H9 (cell line): ENCODE measurements at regions not wholly inside any gene's neighbourhood (a gene's known extent, or its start where the extent isn't known, plus 50 kb on each side); places are given as distances from the start of the nearest gene placed in this dataset.

Experiments
- DNase-seq: peaks from one replicate; pipeline ENCODE4 v3.0.0-alpha.2; 2017
- H2AFZ ChIP-seq: one replicate; pipeline ENCODE4 v1.6.1; 2013; ENCODE audit warnings: mild to moderate bottlenecking, low read length, control low read depth, moderate library complexity
- H2AK5ac ChIP-seq: 2 replicates; pipeline ENCODE4 v1.6.1; 2013; ENCODE audit warnings: low read length, control low read depth, mixed read lengths; ENCODE audit not compliant: insufficient read length
- H2BK120ac ChIP-seq: one replicate; pipeline ENCODE4 v1.6.1; 2013; ENCODE audit warnings: low read depth, mild to moderate bottlenecking, low read length, control low read depth, inconsistent platforms; ENCODE audit not compliant: poor library complexity, severe bottlenecking
- H2BK12ac ChIP-seq: 2 replicates; pipeline ENCODE4 v1.6.1; 2013; ENCODE audit warnings: low read length, control low read depth, mixed read lengths, low read depth; ENCODE audit not compliant: insufficient read length
- H2BK15ac ChIP-seq: 2 replicates; pipeline ENCODE4 v1.6.1; 2013; ENCODE audit warnings: low read depth, low read length, control low read depth
- H2BK20ac ChIP-seq: one replicate; pipeline ENCODE4 v1.6.1; 2013; ENCODE audit warnings: low read depth, mild to moderate bottlenecking, low read length, control low read depth, inconsistent platforms; ENCODE audit not compliant: poor library complexity, severe bottlenecking
- H2BK5ac ChIP-seq: 2 replicates; pipeline ENCODE4 v1.6.1; 2013; ENCODE audit warnings: low read length, control low read depth, mixed read lengths; ENCODE audit not compliant: insufficient read length
- H3K14ac ChIP-seq: 2 replicates; pipeline ENCODE4 v1.6.1; 2013; ENCODE audit warnings: low read length, control low read depth; ENCODE audit not compliant: insufficient read depth
- H3K18ac ChIP-seq: 2 replicates; pipeline ENCODE4 v1.6.1; 2013; ENCODE audit warnings: low read depth, mild to moderate bottlenecking, mixed read lengths, low read length, control low read depth; ENCODE audit not compliant: insufficient read length
- H3K23ac ChIP-seq: 2 replicates; pipeline ENCODE4 v1.6.1; 2013; ENCODE audit warnings: low read length, control low read depth, mixed read lengths, low read depth; ENCODE audit not compliant: insufficient read length
- H3K23me2 ChIP-seq: 2 replicates; pipeline ENCODE4 v1.6.1; 2013; ENCODE audit warnings: low read depth, mild to moderate bottlenecking, mixed read lengths, low read length, control low read depth; ENCODE audit not compliant: insufficient read length, poor library complexity, severe bottlenecking
- H3K27ac ChIP-seq: 2 replicates; pipeline ENCODE4 v1.5.1; 2013; ENCODE audit warnings: low read length, control low read depth, mixed read lengths, low read depth; ENCODE audit not compliant: insufficient read length
- H3K27me3 ChIP-seq: 2 replicates; pipeline ENCODE4 v1.6.1; 2013; ENCODE audit warnings: low read length, control low read depth, inconsistent platforms; ENCODE audit not compliant: insufficient read depth
- H3K4ac ChIP-seq: 2 replicates; pipeline ENCODE4 v1.6.1; 2013; ENCODE audit warnings: low read depth, mild to moderate bottlenecking, control low read depth, inconsistent platforms, low read length, moderate library complexity
- H3K4me1 ChIP-seq: 2 replicates; pipeline ENCODE4 v1.6.1; 2013; ENCODE audit warnings: low read length, control low read depth, inconsistent platforms; ENCODE audit not compliant: insufficient read depth
- H3K4me2 ChIP-seq: 2 replicates; pipeline ENCODE4 v1.6.1; 2013; ENCODE audit warnings: low read length, control low read depth, mixed read lengths; ENCODE audit not compliant: insufficient read length, insufficient read depth
- H3K56ac ChIP-seq: 2 replicates; pipeline ENCODE4 v1.6.1; 2013; ENCODE audit warnings: low read depth, mild to moderate bottlenecking, mixed read lengths, low read length, control low read depth; ENCODE audit not compliant: insufficient read length
- H3K79me1 ChIP-seq: 2 replicates; pipeline ENCODE4 v1.6.1; 2013; ENCODE audit warnings: low read depth, mild to moderate bottlenecking, moderate library complexity, low read length, control low read depth, inconsistent platforms; ENCODE audit not compliant: insufficient read depth, poor library complexity, severe bottlenecking
- H3K79me2 ChIP-seq: 2 replicates; pipeline ENCODE4 v1.6.1; 2013; ENCODE audit warnings: low read length, control low read depth, inconsistent platforms; ENCODE audit not compliant: insufficient read depth
- H3K9ac ChIP-seq: 2 replicates; pipeline ENCODE4 v1.6.1; 2013; ENCODE audit warnings: low read length, control low read depth, mixed read lengths; ENCODE audit not compliant: insufficient read length; ENCODE audit errors: extremely low read depth
- H3K9me3 ChIP-seq: one replicate; pipeline ENCODE4 v1.6.1; 2013; ENCODE audit warnings: low read depth, low read length, inconsistent platforms; ENCODE audit not compliant: control insufficient read depth
- H3T11ph ChIP-seq: one replicate; pipeline ENCODE4 v1.6.1; 2013; ENCODE audit warnings: mild to moderate bottlenecking, low read length, control low read depth, inconsistent platforms
- H4K20me1 ChIP-seq: one replicate; pipeline ENCODE4 v1.6.1; 2013; ENCODE audit not compliant: control insufficient read depth, insufficient read length, insufficient read depth
- H4K5ac ChIP-seq: 2 replicates; pipeline ENCODE4 v1.6.1; 2013; ENCODE audit warnings: low read depth, mild to moderate bottlenecking, mixed read lengths, low read length, control low read depth; ENCODE audit not compliant: insufficient read length
- H4K8ac ChIP-seq: replicated peaks from 2 replicates; pipeline ENCODE4 v1.6.1; 2013; ENCODE audit warnings: low read length, control low read depth, mixed read lengths, low read depth; ENCODE audit not compliant: insufficient read length
- H4K91ac ChIP-seq: 2 replicates; pipeline ENCODE4 v1.6.1; 2013; ENCODE audit warnings: low read depth, mild to moderate bottlenecking, moderate library complexity, mixed read lengths, low read length, control low read depth; ENCODE audit not compliant: insufficient read length
- H3K27ac Mint-ChIP-seq, 3 experiments: 2 replicates in 2 of 3; 3 replicates in 1 of 3; pipeline ENCODE4 v1.8.0; 2020 to 2021; ENCODE audit warnings: mixed read lengths in 3 of 3, mild to moderate bottlenecking in 1 of 3, moderate library complexity in 1 of 3
- H3K27me3 Mint-ChIP-seq: 2 replicates; pipeline ENCODE4 v1.8.0; 2021; ENCODE audit warnings: low read depth, mild to moderate bottlenecking, moderate library complexity, mixed read lengths
- H3K36me3 Mint-ChIP-seq, 3 experiments: 2 replicates in 2 of 3; 3 replicates in 1 of 3; pipeline ENCODE4 v1.8.0; 2020 to 2021; ENCODE audit warnings: low read depth in 3 of 3, mixed read lengths in 3 of 3; ENCODE audit not compliant: insufficient read depth in 1 of 3
- H3K4me1 Mint-ChIP-seq, 2 experiments: 2 replicates each; pipeline ENCODE4 v1.8.0; 2020; ENCODE audit warnings: mixed read lengths in 2 of 2
- H3K4me3 Mint-ChIP-seq, 2 experiments: 2 replicates in 1 of 2; 3 replicates in 1 of 2; pipeline ENCODE4 v1.8.0; 2020 to 2021; ENCODE audit warnings: mild to moderate bottlenecking in 2 of 2, mixed read lengths in 2 of 2, moderate library complexity in 1 of 2
- H3K9me3 Mint-ChIP-seq, 2 experiments: 2 replicates in 1 of 2; 3 replicates in 1 of 2; pipeline ENCODE4 v1.8.0; 2020; ENCODE audit warnings: mild to moderate bottlenecking in 2 of 2, mixed read lengths in 2 of 2, moderate library complexity in 1 of 2
- CTCF ChIP-seq: fragments of 200-600 bp; sonication (generic); conservative IDR thresholded peaks from 3 replicates; pipeline ENCODE4 v1.8.0; 2021; ENCODE audit warnings: antibody characterized with exemption, mild to moderate bottlenecking

DNA sequence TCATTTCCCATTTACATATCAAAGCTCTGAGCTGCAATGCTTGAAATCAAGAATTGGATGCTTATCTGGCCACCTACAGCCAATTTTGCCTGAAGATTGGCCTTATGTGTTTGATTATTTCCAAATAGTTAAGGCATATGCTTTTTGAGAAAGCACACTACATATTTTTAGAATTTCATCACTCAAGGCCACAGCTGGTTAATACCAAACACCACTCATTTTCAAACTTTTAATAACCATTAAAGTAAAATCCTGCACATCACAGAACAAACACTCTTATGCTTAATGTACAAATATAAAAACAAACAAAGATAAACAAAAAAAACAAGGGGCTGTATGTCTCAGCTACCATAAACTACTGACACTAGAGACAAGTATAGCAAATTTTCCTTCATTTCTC lies 96.9 kb upstream of the HMGCLL1 start:
- Histone ChIP-seq H4K91ac (no peak overlapping the region), H3K27ac (no peak overlapping the region), H2AK5ac (no peak overlapping the region), H3T11ph (no peak overlapping the region), H2BK20ac (no peak overlapping the region), H3K23me2 (no peaks in the 10 kb centered on the region), H3K14ac (no peak overlapping the region), H3K23ac (no peak overlapping the region), H3K4me2 (no peak overlapping the region), H3K79me2 (no peaks in the 10 kb centered on the region), H4K8ac (no peak overlapping the region), H4K5ac (no peak overlapping the region), H3K4me1 (no peaks in the 10 kb centered on the region), H3K56ac (no peak overlapping the region), H3K9me3 (no peaks in the 10 kb centered on the region), H2BK120ac (no peak overlapping the region), H2BK12ac (no peak overlapping the region), H2BK15ac (no peak overlapping the region), H4K20me1 (no peaks in the 10 kb centered on the region), H3K18ac (no peak overlapping the region), H3K27me3 (no peaks in the 10 kb centered on the region), H3K9ac (no peak overlapping the region), H3K79me1 (no peaks in the 10 kb centered on the region), H2BK5ac (no peak overlapping the region), H2AFZ (no peak overlapping the region), H3K4ac (no peak overlapping the region)
- H3K4me3 Mint-ChIP-seq: no peak overlapping the region
- H3K27ac Mint-ChIP-seq: no peak overlapping the region
- peaks cover 13 to 16% of the 10 kb centered on the region in 2 experiments for H3K4me1 Mint-ChIP-seq
- no peak for DNase-seq
- TF ChIP-seq CTCF: no peak
- H3K27me3 Mint-ChIP-seq: no peaks in the 10 kb centered on the region
- H3K9me3 Mint-ChIP-seq: no peaks in the 10 kb centered on the region
- no peaks in the 10 kb centered on the region for H3K36me3 Mint-ChIP-seq
